ENCODE measurements at regions not wholly inside any gene's neighbourhood (a gene's known extent, or its start where the extent isn't known, plus 50 kb on each side); places are given as distances from the start of the nearest gene placed in this dataset.

DNA sequence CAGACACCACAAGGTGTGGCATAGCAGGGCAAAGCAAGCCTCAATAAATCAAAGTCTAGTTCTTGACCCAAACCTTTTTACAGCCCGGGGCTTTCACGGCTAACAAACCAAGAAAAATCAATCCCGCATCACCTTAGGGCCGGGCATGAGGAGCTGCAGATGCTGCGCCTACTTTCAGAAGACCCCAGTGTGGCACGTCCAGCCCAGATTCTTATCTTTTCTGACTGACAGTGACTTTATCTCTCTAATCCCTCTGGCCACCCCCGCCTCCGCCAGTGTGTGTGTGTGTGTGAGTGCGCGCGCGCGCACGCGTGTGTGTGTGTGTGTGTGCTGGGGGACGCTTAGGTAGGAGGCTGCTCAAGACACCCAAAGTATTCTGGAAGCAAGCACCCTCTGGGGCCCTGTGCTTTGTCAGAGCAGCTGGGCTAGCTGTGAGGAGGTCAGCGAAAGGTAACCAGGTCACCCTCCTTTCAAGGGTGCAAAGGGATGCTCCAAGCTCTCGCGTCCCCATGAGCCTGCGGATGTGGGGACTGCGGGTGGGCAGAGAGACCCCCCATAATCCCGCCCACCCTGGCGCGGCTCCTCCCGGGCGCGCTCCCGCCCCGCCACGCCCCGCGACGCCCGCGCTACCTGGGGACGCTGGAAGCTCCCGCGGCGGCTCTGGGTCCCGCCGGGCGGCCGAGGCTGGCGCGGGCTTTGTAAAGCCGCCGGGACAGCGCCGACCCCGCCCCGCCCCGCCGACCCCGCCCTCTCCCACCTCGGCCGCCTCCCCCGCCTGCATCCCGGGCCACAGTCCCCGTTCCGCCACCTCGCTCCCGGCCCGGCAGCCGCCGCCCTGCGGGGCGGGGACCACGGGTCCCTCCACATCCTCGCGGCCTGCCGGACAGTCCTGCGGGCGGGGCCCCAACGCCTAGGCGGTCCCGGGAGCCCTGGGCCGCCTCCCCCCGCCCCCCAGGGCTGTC, 57.1 kb upstream of the RHOBTB1 start:
- peak; percentile 27 for DNase-seq (ENCODE audit: low read depth)

DNA sequence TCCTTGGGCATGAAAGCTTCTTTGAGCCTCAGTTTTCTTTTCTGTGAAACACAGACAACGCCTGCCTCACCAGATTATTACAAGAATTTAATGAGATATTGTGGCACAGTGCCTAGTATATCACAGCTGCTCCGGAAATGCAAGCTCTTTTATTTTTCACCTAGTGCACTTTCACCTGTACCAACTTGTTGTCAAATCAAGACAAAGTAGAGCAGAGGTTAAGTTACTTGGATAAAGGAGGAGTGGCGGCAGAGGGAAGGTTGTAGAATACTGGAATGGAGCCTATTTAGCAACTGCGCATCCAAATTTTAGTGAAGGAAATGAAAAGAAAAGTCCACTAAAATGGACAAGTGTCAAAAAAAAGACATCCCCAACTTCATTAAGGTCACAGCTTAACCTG, 54.9 kb upstream of the RHOBTB1 start:
- DNase-seq (ENCODE audit: low read depth) = no peak

- no peak for DNase-seq (ENCODE audit: low read depth)
Measured at GRCh38 chr10:60994128-60994527, 50.1 kb upstream of the RHOBTB1 start.

All from amniotic epithelial cell (primary cell).